Fibroblast of skin of abdomen (primary cell): ENCODE measurements at regions not wholly inside any gene's neighbourhood (a gene's known extent, or its start where the extent isn't known, plus 50 kb on each side); places are given as distances from the start of the nearest gene placed in this dataset.
"Not testable (repeated sequence)": the region's sequence is repeated elsewhere in the genome, so short reads cannot be mapped to it uniquely, and the experiment has no call there.

Source experiments
- DNase-seq: peaks from one replicate; pipeline ENCODE4 v3.0.0-alpha.2; 2013

DNA sequence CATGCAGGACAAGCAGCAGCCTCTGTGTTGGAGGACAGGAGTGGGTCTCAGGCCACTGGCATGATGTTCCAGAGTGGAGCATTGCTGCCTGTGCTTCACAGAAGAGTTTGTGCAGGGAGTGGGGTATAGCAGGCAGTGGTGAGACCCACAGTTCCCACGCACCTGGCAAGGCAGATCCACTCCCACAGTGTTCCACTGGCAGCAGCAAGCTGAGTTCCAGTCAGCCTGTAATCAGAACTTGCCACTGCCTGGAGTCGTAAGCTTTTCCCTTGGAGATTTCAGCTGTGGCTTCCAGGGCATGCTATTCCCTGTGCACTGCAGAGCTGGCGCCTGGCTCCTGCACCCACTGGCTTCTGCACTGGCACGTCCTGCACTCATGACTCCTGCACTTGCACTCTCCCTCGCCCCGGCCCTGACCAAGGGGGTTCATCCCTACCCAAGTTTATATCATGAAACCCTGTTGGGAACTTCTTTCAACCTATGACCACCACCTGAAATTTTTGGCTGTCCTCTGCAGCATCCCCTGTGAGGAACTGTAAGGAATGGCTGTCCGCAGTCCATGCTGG, 1144.3 kb downstream of the RAPGEF2 start:
- no peak for DNase-seq

DNA sequence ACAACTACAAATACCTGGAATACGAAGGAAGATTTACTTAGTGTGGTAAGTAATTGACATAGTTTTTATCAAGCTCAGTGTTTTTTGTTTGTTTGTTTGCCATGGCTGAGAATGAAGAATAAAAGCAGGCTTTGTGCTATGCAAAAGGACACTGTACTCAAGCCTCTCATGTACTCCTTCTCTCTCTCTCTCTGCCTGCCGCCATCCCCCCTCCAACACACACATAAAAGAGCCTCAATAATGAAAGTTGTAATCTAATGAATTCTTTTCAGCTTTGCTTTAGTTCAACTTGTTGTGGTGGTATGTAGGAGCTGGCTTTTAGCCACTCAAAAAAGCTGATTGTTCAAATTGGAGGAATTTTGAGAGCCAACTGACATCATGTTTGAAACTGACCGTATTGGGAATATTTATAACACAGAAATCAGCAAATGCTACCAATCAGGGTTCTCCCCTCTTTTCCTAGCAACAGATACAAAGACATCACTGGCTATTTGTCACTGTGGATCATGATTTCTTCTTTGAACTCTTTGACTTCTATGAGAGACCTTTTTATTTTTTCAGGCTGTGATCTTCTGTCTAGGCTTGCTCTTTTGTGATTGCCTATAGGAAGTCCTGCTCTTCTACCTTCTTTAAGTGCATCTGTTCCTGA, 1148.8 kb downstream of the RAPGEF2 start:
- no peak for DNase-seq

DNA sequence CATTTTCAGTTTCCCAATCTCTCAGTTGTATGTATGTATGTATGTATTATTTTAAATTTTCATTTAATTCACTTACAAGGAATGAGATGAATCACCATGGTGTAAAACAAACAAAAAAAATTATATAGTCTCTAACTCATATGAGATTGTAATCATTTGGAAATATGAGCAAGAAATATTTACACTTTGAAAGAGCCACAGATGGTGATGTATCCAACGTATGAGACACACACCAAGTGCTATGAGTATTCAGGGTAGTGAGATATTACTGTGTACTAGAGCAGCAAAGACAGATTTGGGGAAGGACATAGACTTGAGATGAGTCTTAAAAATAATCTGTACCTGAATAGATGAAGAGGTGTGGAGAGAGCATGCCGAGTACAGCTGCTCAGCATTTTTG, 1154.4 kb downstream of the RAPGEF2 start:
- no peak for DNase-seq

DNA sequence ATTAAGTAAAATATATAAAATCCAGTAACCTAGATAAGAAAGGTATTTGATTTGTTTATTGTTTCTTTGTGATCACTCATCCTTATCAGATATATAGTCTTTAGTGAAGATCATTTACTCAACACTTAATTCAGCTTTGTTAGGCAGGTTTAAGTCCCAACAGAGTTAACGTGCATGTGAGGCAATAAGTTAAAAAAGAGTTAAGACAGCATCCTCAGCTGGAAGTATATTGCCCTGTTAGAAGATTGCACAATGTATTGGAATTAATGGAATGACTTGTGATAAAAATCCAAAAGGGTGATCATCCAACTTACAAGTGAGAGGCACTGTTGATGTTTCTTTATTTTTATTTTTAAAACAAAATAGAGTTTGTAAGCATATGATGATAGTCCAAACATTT, 1162.1 kb downstream of the RAPGEF2 start:
- DNase-seq = no peak

DNA sequence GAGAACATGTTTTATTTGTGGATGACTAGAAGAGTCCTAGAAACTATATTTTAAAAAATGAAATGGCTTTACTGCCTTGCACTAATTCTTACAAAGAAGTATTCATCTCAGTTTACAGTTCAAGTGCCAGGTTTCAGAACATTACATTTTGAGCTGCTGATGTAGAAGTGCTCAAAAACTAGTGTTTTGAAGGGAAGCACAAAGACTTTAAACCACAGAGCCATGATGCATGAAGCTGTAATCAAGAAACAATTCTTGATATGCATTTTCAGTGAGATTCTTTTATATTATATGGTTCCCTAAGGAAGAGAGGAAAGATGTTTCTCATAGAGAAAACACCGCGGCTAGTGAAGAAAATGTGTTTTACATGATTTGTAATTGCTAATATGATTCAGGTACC, 1163.0 kb downstream of the RAPGEF2 start:
- DNase-seq = peak; percentile 35

DNA sequence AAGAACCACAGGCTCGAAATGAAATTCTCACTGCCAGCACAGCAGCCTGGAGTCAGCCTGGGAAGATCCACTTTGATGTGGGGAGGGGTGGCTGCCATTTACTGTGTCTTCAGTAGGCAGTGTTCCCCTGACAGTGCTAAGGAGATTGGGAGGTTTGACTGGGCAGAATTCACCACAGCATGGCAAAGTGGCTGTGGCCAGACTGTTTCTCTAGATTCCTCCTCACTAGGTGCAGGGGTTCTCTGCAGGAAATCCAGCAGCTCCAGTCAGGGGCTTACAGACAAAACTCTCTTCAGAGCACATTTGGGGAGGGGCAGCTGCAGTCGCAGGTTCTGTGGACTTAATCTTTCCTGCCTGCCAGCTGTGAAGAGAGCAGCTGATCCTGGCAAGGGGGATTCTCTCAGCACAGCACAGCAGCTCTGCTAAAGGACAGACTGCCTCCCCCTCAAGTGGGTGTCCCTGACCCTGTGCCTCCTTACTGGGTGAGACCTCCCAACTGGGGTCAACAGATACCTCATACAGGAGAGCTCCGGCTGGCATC, 1174.0 kb downstream of the RAPGEF2 start:
- no peak for DNase-seq

DNA sequence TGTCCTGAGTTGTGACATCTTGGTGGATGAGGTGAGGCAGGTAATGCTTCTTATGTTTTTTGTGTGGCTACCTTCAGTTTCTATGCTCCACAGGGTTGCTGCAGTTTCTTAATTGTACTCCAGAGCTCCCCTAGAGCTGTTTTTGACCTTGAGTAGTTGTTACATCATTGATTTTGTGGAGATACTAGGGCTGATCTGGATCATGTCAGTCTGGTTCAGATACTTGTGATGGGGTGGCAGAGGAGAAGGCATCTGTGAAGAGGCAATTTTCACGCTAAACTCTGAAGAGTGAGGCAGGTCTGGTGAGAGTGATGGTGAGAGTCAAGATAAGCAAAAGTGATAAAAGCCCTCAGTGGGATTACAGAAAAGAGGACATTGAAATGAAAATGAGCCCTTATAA, 1180.2 kb downstream of the RAPGEF2 start:
- no peak for DNase-seq

DNA sequence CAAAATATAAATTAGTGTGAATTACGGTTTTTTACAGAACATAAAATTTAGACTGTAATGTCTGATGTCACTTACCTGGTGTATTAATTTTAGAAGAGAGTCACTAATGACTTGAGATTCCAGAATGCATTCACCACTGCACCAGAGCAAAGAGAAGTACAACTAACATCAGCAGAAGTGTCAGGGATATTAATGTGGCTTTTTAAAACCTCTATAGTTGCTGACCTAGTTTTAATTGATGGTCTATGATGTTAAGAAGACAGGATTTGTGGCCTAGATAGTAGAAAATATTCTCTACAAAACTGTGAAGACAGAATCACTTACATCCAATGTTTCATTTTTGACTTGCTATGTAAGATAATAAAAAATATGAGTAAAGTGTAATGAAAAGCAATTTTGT, 1181.6 kb downstream of the RAPGEF2 start:
- no peak for DNase-seq

DNA sequence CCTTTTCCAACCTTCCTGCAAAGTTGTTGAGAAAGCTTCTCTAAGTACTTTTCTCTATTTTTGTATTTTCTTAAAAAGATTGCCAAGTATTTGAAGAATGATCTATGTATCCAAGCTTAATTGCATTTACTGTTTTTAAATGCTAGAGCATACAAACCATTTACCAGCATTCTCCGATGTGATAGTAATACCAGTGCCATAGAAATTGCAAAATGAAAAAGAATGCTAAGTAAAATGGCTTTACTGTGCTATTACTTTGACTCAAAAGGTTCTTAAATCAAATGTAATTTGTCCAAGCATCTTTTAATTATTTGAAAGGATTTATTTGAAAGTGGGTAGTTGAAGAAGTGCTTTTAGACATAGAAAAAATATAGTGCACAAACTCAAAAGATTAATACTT, 1183.2 kb downstream of the RAPGEF2 start:
- DNase-seq = no peak

DNA sequence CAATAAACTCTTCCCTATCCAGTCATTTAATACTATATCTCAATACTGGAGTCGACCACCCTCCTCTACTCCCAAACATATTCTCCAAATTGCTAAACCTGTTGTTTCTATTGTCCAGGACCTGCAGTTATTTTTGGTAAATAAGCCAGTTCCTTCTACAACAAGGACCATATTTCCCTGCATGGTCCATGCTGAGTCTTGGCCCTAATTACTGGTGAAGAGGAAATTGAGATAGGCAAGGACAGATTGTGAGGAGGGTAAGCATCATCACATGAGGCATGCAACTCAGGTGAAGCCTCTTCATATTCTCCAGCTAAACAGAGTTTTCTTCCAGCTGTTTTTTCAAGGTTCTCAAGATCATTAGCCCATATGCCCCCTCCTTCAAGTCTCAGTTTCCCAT, 1193.6 kb downstream of the RAPGEF2 start:
- no peak for DNase-seq

DNA sequence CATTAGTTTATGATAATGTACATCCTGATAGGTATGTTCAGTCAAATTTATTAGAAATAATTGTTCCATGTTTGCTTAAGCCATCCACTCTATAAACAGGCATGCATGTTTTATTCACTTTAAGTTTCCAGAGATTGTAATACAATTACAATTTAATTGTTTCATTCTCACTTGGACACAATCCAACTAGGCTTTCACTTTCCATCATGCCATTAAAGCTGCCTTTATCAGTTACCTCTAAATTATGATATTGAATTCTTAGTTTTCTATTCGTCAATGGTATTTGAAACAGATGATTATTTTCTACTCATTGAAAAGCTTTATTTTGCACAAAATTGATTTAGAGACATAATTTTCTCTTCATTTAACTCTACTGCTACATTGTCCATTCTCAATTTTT, 1196.3 kb downstream of the RAPGEF2 start:
- no peak for DNase-seq

DNA sequence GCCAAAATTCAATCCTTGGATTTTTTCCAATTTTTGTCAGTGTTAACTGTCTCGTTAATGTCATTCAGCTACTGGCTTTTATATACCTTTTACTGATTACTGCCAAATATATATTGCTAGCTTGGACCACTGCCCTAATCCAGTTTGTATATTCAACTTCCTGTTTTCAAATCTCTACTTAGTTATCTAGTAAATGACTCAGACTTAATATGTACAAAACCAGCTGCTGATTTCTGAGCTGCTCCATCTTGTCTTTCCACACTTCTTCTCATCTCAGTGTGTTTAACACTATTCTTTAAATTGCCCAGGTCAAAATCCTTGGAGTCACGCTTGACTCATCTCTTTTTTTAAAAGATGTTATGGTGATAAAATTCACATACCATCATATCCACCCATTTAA, 1196.7 kb downstream of the RAPGEF2 start:
- no peak for DNase-seq

DNA sequence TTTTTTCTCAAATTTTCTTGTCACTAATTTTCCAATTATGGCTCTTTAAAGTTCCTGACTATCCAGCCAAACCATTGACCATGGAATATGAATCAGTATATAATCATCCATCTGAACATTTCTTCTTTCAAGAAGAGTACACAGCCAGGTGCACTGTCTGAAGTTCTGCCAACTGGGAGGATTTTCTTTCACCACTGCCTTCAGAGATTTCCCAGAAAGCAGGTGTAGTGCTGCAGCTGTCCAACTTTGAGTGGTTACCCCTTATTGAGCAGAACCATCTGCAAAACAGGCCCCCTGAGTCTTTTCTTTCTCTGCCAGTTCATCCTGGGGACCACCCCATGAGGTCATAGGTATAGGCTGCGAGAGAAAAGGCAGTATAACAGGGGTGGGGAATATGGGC, 1213.2 kb downstream of the RAPGEF2 start:
- no peak for DNase-seq

DNA sequence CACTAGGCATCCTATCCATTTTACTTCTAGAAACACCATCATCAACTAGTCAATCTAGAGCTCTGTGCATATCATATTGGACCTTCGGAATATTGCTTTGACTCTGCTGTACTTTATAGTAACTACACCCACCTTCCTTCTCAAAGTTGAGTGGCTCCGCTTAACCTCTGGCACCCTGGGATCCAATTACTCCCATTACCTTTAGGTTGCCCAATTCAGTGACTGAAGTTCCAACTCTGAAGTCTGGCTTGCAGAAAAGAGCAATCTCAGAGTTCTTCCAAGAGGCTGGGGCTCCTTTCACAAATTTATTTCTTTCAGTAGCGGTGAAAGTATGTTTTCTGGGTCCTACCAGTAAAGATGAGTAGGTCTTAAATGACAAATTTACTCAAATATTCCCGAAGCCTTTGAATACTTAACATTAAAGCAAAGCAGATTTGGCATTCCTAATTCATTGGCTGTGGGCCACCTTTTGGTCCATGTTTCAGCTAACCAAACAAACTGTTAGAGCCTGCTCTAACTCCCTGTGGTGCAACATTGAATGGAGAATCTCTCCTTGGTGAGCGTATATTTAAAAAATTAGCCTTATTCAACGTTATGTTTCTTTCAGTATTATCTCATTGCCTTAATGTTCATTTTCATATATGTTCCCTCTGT, 1215.8 kb downstream of the RAPGEF2 start:
- peak; percentile 1 for DNase-seq

DNA sequence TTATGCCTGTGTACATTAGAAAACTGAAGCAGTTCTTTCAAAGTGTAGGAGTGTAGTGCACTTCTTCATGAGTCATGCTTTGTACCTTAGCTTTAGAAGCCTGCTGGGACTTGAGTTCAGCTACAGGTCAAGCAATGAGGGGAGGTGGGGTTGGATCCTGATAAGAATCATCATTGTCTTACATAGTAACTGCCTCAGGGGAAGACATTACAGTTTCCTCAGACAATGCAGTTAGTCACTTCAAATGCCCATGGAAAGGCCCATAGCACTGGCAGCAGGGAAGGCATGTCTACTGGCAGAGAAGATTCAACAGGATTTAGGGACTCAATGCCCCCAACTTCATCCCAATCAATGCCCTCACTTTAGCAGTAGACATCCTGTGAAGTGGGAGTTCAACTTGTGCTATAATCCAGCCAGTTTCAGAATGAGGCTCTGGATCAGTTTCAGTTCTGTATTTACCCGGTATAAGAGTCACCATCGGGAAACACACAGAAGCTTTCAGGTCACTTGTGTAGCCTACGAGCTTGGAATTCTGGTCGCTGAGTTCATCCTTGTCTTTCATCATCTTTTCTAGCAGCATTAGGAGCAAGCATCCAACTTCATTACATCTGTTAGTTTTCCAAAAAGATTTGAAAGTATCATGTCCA, 1216.5 kb downstream of the RAPGEF2 start:
- DNase-seq = peak; percentile 4

DNA sequence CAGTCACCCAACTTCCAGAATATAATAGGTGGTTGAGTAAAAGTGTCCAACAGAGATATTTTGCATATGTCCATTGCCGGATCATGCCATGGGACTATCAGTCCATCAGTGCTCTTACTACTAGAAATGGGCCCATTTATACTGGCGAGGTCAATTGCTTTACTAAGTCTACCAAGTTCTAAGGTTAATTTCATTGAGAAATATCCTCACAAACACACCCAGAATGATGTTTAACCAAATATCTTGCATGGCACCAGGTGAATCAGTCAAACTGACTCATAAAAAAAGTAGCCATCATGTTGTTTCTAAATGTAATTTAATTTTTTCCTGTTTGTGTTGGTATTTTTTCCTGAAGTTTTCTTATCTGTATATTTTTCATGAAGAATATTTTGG, 1217.0 kb downstream of the RAPGEF2 start:
- no peak for DNase-seq

DNA sequence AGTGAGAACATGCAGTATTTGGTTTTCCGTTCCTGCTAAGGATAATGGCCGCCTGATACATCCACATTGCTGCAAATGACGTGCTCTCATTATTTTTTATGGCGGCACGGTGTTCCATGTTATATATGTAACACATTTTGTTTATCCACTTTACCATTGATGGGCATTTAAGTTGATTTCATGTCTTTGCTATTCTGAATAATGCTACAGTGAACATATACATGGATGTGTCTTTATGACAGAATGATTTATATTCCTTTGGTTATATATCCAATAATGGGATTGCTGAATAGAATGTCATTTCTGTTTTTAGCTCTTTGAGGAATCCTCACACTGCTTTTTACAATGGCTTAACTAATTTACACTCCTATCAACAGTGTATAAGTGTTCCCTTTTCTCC, 1223.2 kb downstream of the RAPGEF2 start:
- no peak for DNase-seq

DNA sequence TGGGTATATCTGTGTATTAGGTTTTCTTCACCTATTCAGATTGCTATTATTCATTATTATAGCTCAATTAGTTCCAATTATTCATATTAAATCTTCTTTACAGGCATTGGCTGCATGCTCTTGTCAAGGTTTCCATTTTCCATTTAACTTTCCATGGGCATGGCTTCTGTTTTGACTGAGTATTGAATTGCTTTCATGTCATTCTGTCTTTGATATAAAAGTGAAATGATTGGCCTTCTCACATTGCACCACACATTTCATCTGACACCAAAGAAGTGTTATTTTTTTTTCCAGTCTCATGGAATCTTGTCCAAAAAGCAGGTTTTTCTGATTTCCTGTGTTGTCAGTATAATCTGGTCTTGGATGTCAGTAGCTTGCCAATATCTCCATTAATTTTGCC, 1244.3 kb downstream of the RAPGEF2 start:
- no peak for DNase-seq

DNA sequence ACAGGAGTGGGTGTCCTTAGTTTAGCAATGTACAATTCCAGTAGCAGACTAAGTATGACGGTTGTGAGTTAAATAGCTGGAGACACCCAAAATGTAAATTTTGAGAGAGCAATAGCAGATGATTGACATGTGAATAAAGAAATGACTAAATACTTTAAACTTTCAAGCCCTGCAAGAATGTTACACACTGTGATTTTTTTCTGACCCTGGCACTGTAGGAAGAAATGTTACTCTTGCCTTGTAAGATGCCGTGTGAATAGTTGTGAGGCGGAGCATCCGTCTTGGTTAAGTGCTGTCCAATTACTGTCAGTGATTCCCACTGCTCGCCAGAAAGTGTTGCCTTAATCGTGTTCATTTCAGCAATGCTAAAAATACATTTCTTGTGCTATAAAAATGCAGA, 1248.1 kb downstream of the RAPGEF2 start:
- DNase-seq = no peak

DNA sequence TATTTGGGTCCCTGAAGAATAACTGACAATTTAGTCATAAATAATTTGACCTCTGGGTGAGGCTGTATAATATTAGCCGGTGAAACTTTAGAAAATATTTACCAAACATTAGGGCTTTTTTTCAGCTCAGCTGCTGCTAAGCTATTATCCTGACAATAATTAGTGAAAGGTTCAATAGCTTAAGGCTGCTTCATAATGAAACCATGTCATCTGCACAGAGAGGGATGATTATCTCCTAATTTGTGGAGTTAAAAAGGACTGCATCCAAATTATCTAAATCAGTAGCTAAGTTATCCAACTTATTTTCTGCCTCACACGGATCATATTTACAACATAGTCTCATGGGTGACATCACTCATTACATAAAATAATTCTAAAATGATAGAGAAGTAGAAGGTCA, 1249.8 kb downstream of the RAPGEF2 start:
- no peak for DNase-seq

DNA sequence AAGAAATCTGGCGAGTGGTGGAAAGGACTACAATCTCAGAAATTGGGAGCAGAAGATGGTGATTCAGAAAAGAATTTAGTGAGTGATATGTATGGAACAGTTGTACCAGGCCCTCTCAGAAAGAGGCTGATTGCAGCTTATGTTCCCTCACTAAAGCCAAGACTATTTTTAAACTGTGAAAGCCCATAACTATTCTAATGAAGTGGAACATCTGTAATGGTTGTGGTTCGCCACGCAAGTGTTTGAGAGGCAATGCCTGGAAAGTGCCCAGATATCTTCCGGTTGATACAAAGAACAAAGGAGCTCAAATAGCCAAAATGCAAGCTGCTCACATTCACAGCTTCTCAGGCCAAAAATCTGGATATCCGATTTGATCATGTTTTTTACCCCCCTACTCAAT, 1250.7 kb downstream of the RAPGEF2 start:
- no peak for DNase-seq

DNA sequence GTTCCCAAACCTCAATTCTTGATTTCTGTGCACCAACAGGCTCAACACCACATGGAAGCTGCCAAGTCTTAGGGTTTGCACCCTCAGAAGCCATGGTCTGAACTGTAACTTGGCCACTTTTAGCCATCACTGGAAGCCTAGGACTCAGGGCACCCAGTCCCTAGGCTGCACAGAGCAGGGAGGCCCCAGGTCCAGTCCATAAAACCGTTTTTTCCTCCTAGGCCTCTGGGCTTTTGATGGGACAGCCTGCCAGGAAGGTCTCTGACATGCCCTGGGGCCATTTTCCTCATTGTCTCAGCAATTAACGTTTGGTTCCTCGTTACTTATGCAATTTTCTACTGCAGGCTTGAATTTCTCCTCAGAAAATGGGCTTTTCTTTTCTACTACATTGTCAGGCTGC, 1259.6 kb downstream of the RAPGEF2 start:
- DNase-seq = no peak

DNA sequence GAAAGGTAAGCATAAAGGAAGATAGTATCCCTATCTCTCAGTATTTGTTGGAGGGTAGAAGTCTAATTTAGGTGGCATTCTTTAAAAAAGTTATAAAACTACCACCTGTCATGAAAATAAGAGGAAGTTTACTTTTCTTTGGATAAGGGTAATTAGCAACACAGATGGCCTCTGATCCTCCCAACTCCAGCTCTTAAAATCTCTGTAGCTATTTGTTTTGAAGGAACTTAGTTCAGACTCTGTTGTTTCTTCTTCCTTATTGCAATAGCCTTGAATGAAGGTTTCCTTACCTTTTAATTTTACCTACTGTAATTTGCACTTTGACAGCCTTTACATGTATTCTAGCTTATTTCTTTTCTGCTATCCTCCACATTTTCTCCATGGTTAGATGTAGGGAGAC, 1261.3 kb downstream of the RAPGEF2 start:
- no peak for DNase-seq

DNA sequence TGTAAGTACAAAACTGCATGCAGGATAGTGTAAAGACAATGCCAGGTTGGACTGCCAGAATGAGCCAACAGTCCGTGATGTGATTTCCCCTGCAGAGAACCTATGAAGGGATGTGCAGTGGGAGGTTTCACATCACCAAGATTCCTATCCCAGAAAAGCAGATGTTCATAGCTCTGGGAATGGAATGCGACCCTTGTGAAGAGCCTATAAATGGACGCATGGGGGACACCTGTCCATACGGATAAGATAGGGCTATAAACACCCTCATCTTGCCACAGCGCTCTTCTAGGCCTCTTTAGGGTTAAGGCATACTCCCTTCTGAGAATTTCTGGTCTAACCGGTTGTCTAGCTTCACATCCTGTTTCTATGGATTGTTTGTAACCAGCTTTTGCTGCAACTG, 1261.8 kb downstream of the RAPGEF2 start:
- not testable (repeated sequence) for DNase-seq
